Femur (tissue), 1 donor: ENCODE measurements at regions not wholly inside any gene's neighbourhood (a gene's known extent, or its start where the extent isn't known, plus 50 kb on each side); places are given as distances from the start of the nearest gene placed in this dataset.
"Not testable (repeated sequence)": the region's sequence is repeated elsewhere in the genome, so short reads cannot be mapped to it uniquely, and the experiment has no call there.

ENCODE experiments used
- DNase-seq: peaks from one replicate; pipeline ENCODE4 v3.0.0-alpha.2; 2017

DNA sequence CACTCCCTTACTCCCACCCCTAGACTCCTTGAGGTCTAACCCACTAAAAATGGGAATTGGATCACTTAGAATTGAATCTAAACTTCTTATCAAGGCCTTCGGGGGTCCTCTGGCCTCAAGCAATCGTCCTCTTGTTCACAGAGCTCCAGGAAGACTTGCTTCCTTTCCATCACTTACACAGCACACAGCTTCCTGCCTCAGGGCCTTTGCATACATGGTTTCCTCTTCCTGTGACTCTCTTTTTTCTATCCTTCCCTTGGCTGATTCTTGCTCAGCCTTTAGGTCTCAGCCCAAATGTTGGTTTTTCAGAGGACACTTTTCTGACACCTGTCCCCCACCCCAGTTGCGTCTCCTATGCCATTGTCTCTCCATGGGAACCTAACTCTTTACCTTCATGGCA is 50.0 kb upstream of the ALDH1B1 start:
- no peak for DNase-seq

GRCh38 chr9:38342096-38342495 is 50.4 kb upstream of the ALDH1B1 start:
- DNase-seq = no peak

- peak; percentile 88 for DNase-seq
These were observed 53.0 kb upstream of the ALDH1B1 start for GRCh38 chr9:38339496-38339895.

- DNase-seq = no peak
These were observed 53.4 kb upstream of the ALDH1B1 start for GRCh38 chr9:38339087-38339486.

- no peak for DNase-seq
These were observed 54.0 kb upstream of the ALDH1B1 start for GRCh38 chr9:38338342-38339018.

DNA sequence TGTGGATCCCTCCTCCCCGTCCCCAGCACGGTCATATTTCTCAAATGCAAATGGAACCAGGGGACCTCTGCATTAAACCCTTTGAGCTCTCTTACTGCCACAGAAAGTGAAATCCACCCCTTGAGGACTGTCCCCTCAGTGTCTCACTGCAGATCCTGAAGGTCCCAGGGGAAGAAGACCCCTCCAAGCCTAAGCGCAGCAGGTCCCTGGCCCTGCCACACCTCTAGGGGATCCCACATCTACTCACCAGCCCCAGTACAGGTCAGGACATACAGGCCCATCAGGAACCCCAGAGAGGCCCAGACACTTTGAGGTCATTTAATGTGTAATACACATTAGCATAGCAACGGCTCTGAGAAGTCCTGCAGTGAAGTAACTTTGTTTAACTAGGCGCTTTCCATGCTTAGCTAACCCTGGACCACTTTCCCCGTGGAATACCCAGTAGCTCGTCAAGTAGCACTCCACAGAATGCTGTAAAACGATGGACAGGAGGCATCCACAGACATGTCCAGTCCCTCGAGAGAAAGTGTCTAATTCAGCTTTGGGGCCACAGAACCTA is 54.7 kb upstream of the ALDH1B1 start:
- DNase-seq = no peak

DNA sequence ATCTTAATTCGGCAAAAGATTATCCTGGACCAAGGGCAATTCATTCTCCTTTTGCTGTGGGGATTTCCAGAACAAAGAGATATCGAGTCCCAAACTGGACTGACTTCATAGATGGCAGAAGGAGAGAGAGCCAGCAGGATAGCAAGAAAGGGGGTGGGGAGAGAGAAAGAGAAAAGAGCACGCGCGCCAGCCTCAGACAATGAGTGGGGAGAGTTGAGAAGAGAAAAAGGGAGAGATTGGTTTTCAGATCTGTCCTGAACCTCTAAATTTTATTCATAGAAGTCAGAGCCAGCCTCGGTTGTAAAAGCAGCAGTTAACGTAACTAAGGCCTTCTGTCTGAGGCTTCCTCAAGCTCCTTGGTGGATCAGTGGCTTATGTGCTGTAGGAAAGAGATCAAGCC is 55.3 kb upstream of the ALDH1B1 start:
- DNase-seq = no peak

GRCh38 chr9:38336341-38336740 is 56.2 kb upstream of the ALDH1B1 start:
- no peak for DNase-seq

DNA sequence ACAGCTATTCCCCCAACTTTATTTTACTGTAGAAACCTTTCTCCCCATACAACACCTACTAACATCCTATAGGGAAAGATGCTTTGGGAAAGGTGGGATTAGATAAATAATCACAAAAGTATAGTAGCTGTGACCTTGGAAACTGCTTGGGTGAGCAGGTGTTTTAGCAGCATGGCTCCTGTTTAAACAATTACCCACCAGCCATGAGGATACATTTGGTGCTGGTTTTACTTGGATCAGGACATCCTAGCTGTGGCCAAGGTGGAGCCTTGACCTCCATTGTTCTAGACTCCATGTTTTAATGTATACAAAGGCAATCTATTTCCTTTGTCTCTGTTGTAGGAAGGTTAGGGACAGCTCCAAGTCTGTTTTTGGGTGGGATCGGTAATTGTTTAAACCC is 56.8 kb upstream of the ALDH1B1 start:
- DNase-seq = no peak

GRCh38 chr9:38334234-38334633 is 58.3 kb upstream of the ALDH1B1 start:
- no peak for DNase-seq

GRCh38 chr9:38333047-38333446 is 59.5 kb upstream of the ALDH1B1 start:
- no peak for DNase-seq

DNA sequence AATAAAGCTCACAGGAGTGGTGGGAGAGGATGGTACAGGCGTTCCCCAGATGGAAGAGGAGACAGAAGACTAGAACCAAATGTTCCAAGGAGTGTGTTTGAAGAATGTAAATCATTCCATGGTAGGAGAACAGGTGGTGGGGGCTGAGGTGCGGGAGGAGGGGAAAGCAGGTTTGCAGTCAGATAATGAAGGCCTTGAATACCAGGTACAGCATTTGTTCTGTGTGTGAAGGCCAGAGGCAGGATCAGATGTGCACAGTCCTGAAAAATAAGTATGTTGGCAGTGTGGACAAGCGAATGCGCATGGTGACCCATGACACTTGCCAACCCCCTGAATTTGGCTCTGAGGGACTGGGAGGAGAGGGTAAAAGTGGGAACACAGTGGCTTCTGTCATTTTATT is 59.9 kb upstream of the ALDH1B1 start:
- DNase-seq = no peak

DNA sequence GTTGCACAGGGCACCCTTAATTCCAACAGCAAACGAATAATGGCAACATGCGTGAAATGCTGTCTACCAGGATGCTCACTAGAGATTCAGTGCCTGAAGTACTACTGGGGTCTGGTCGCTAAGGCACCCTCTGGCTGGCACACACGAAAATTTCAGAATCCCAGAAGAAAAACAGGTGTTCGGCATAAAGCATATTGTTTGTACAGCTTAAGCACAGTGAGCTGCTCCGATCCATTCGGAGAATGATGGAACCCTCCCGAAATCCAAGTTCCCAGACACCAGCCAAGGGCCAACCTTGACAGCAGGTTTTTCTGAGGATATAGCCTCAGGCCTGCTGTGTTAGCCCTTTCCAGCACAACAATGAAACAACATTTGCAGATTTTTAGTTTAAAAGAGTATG is 61.4 kb upstream of the ALDH1B1 start:
- no peak for DNase-seq

DNA sequence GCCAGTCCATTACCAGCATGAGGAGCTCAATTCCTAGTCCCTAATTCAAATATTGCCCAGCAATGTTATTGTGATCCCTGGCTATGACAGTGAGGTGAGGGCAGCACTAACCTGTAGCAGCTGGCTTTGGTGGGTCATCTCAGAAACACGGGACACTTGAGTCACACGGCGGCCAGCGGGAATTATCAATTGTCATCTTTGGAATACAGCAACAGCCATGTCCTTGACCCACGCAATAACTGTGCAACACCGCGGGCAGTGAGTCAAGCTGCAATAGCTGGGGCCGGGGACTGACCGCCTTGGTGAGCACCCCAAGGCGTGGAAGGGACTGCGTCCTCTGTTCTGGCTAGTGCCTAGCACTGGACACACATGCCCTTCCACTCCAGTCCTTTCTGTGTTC is 62.5 kb upstream of the ALDH1B1 start:
- no peak for DNase-seq

GRCh38 chr9:38328765-38329164 is 63.7 kb upstream of the ALDH1B1 start:
- no peak for DNase-seq

DNA sequence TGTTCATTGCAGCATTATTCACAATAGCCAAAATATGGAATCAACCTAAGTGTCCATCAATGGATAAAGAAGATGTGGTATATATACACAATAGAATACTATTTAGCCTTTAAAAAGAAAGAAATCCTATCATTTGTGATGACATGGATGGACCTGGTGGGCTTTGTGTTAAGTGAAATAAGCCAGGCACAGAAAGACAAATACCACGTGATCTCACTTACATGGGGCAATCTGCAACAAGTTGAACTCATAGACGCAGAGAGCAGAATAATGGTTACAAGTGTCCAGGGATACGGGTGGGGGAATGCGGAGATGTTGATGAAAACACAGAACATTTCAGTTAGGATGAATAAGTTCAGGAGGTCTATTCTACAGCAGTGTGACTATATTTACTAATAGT is 66.4 kb upstream of the ALDH1B1 start:
- no peak for DNase-seq

DNA sequence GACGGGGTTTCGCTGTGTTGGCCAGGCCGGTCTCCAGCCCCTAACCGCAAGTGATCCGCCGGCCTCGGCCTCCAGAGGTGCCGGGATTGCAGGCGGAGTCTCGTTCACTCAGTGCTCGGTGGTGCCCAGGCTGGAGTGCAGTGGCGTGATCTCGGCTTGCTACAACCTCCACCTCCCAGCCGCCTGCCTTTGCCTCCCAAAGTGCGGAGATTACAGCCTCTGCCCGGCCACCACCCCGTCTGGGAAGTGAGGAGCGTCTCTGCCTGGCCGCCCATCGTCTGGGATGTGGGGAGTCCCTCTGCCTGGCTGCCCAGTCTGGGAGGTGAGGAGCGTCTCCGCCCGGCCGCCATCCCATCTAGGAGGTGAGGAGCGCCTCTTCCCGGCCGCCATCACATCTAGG is 68.3 kb upstream of the ALDH1B1 start:
- not testable (repeated sequence) for DNase-seq

DNA sequence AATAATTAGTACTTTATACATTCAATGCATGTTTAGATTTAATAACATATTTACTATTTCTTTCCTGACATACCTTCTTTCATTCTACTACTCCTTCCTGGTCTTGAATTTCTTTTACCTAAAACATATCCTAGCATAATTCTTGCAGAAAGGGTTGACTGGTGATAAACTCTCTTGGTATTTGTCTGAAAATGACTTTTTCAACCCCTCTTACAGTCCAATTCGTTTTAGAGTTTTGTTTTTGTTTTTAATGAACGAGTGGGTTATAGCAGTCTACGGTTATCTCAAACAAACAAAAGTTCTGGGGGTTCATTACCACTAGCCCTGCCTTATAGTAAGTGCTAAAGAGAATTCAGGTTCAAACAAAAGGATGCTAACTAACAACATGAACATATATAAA is 69.6 kb upstream of the ALDH1B1 start:
- no peak for DNase-seq

GRCh38 chr9:38319496-38320173 is 72.9 kb upstream of the ALDH1B1 start:
- no peak for DNase-seq

GRCh38 chr9:38318759-38319495 is 73.6 kb upstream of the ALDH1B1 start:
- DNase-seq = peak; percentile 58

- peak; percentile 48 for DNase-seq
These were observed 76.2 kb upstream of the ALDH1B1 start for GRCh38 chr9:38316166-38316780.

GRCh38 chr9:38315085-38315595 is 77.4 kb upstream of the ALDH1B1 start:
- no peak for DNase-seq

- DNase-seq = no peak
These were observed 79.1 kb upstream of the ALDH1B1 start for GRCh38 chr9:38313421-38313820.
